CD4-positive, alpha-beta memory T cell (primary cell): ENCODE measurements at regions not wholly inside any gene's neighbourhood (a gene's known extent, or its start where the extent isn't known, plus 50 kb on each side); places are given as distances from the start of the nearest gene placed in this dataset.

Experiments
- CTCF ChIA-PET: fragments of 350-600 bp; sonication (Branson Sonifier 250); formaldehyde crosslinking; loops from one replicate; lab custom pipeline; 2021; ENCODE audit warnings: inconsistent platforms; ENCODE audit not compliant: partially characterized antibody; lab: Charles Lee
- POLR2A ChIA-PET: fragments of 350-600 bp; sonication (Branson Sonifier 250); formaldehyde crosslinking; loops from one replicate; lab custom pipeline; 2021; ENCODE audit not compliant: partially characterized antibody; lab: Charles Lee
- DNase-seq, 5 donors: peaks; one replicate each; pipeline versions ENCODE4 v3.0.0 to v3.0.0-alpha.2; 2020 to 2022; ENCODE audit warnings: mixed read lengths in 1 of 5
- H3K27ac ChIP-seq: one replicate; pipeline ENCODE4 v1.7.0; 2013; ENCODE audit warnings: low read depth, low read length
- H3K27me3 ChIP-seq: 2 replicates; pipeline ENCODE4 v1.7.0; 2013; ENCODE audit warnings: mild to moderate bottlenecking, low read length, moderate library complexity; ENCODE audit not compliant: insufficient read depth
- H3K36me3 ChIP-seq: 2 replicates; pipeline ENCODE4 v1.7.0; 2013; ENCODE audit warnings: mild to moderate bottlenecking, low read length, moderate library complexity; ENCODE audit not compliant: insufficient read depth
- H3K4me1 ChIP-seq: 2 replicates; pipeline ENCODE4 v1.7.0; 2013; ENCODE audit warnings: mild to moderate bottlenecking, low read length, moderate library complexity; ENCODE audit not compliant: insufficient read depth
- H3K4me3 ChIP-seq, 2 donors: one replicate each; pipeline ENCODE4 v1.7.0; 2013; ENCODE audit warnings: low read length in 2 of 2, mild to moderate bottlenecking in 1 of 2
- H3K9me3 ChIP-seq, 2 donors: one replicate each; pipeline ENCODE4 v1.7.0; 2013; ENCODE audit warnings: low read length in 2 of 2, control low read depth in 1 of 2; ENCODE audit not compliant: control insufficient read depth in 1 of 2
- H3K27ac Mint-ChIP-seq, 7 donors: one replicate each; pipeline ENCODE4 v1.8.0; 2020 to 2021; ENCODE audit warnings: mixed read lengths in 7 of 7, mild to moderate bottlenecking in 6 of 7, inconsistent platforms in 3 of 7, moderate library complexity in 3 of 7
- H3K27me3 Mint-ChIP-seq, 2 donors: one replicate each; pipeline ENCODE4 v1.8.0; 2020 to 2021; ENCODE audit warnings: mixed read lengths in 2 of 2
- H3K36me3 Mint-ChIP-seq, 2 donors: one replicate each; pipeline ENCODE4 v1.8.0; 2020 to 2021; ENCODE audit warnings: mixed read lengths in 2 of 2, inconsistent platforms in 1 of 2, mild to moderate bottlenecking in 1 of 2
- H3K4me1 Mint-ChIP-seq, 4 donors: one replicate each; pipeline ENCODE4 v1.8.0; 2020 to 2021; ENCODE audit warnings: mixed read lengths in 4 of 4, mild to moderate bottlenecking in 1 of 4
- H3K4me3 Mint-ChIP-seq, 8 donors: one replicate each; pipeline ENCODE4 v1.8.0; 2020 to 2021; ENCODE audit warnings: mixed read lengths in 8 of 8, mild to moderate bottlenecking in 7 of 8, moderate library complexity in 6 of 8, inconsistent platforms in 3 of 8
- H3K9me3 Mint-ChIP-seq, 8 donors: one replicate each; pipeline ENCODE4 v1.8.0; 2020 to 2021; ENCODE audit warnings: mixed read lengths in 8 of 8, mild to moderate bottlenecking in 5 of 8, inconsistent platforms in 3 of 8, moderate library complexity in 1 of 8
- intact Hi-C: fragments of 100-400 bp; cut with micrococcal nuclease; formaldehyde crosslinking; loops from one replicate; pipeline ENCODE4 v1.15.1; 2023

GRCh38 chr2:180901331-180901730 lies 79.1 kb upstream of the UBE2E3 start:
- no peaks in the 10 kb centered on the region for H3K4me1 Mint-ChIP-seq
- intact Hi-C loops, result loop anchor here (10.0 kb wide), 1 partner anchor 153 kb away; no protein-coding TSS in a partner anchor
- POLR2A ChIA-PET, result no interaction called here
- DNase-seq, result no peak
- H3K9me3 Mint-ChIP-seq, result no peaks in the 10 kb centered on the region
- no peak overlapping the region for H3K27ac Mint-ChIP-seq
- Histone ChIP-seq H3K27ac (no peak overlapping the region), H3K4me3 (no peak overlapping the region), H3K36me3 (no peaks in the 10 kb centered on the region), H3K4me1 (no peaks in the 10 kb centered on the region), H3K27me3 (no peaks in the 10 kb centered on the region), H3K9me3 (no peaks in the 10 kb centered on the region)
- H3K36me3 Mint-ChIP-seq, result no peaks in the 10 kb centered on the region
- peaks cover 10 to 20% of the 10 kb centered on the region in 2 donors for H3K27me3 Mint-ChIP-seq
- H3K4me3 Mint-ChIP-seq, result no peak overlapping the region
- CTCF ChIA-PET, result no interaction called here

- ChIA-PET POLR2A (no interaction called here), CTCF (interaction anchor here (1.1 kb wide), 1 partner anchor 8 kb away, joined by 4 read pairs; no protein-coding TSS in a partner anchor)
- Mint-ChIP-seq H3K9me3 (no peaks in the 10 kb centered on the region), H3K27ac (no peak overlapping the region), H3K27me3 (peaks cover 6 to 7% of the 10 kb centered on the region in 2 donors), H3K4me3 (no peak overlapping the region), H3K4me1 (no peaks in the 10 kb centered on the region), H3K36me3 (no peaks in the 10 kb centered on the region)
- intact Hi-C loops, result no loop called here
- Histone ChIP-seq H3K4me1 (no peaks in the 10 kb centered on the region), H3K36me3 (no peaks in the 10 kb centered on the region), H3K9me3 (no peaks in the 10 kb centered on the region), H3K27ac (no peak overlapping the region), H3K4me3 (no peak overlapping the region), H3K27me3 (no peaks in the 10 kb centered on the region)
- no peak for DNase-seq
These were observed 86.7 kb upstream of the UBE2E3 start for GRCh38 chr2:180893752-180894151.

- H3K36me3 ChIP-seq, result no peaks in the 10 kb centered on the region
- no peaks in the 10 kb centered on the region for H3K36me3 Mint-ChIP-seq
- DNase-seq, result no peak
- no peaks in the 10 kb centered on the region for H3K4me1 Mint-ChIP-seq
- peaks cover 4 to 7% of the 10 kb centered on the region in 2 donors for H3K27me3 Mint-ChIP-seq
- no peak overlapping the region for H3K27ac ChIP-seq
- no peaks in the 10 kb centered on the region for H3K27me3 ChIP-seq
- intact Hi-C loops, result no loop called here
- CTCF ChIA-PET, result no interaction called here
- H3K4me1 ChIP-seq, result no peaks in the 10 kb centered on the region
- no peaks in the 10 kb centered on the region for H3K9me3 ChIP-seq
- H3K9me3 Mint-ChIP-seq, result no peaks in the 10 kb centered on the region
- no peak overlapping the region for H3K4me3 Mint-ChIP-seq
- POLR2A ChIA-PET, result no interaction called here
- no peak overlapping the region for H3K4me3 ChIP-seq
- H3K27ac Mint-ChIP-seq, result no peak overlapping the region
These were observed 88.3 kb upstream of the UBE2E3 start for GRCh38 chr2:180892091-180892490.

GRCh38 chr2:180891360-180891759 lies 89.0 kb upstream of the UBE2E3 start:
- Histone ChIP-seq H3K4me3 (no peak overlapping the region), H3K27ac (no peak overlapping the region), H3K9me3 (no peaks in the 10 kb centered on the region), H3K36me3 (no peaks in the 10 kb centered on the region), H3K27me3 (no peaks in the 10 kb centered on the region), H3K4me1 (no peaks in the 10 kb centered on the region)
- Mint-ChIP-seq H3K27me3 (peaks cover under 1 to 2% of the 10 kb centered on the region in 2 donors), H3K36me3 (no peaks in the 10 kb centered on the region), H3K27ac (no peak overlapping the region), H3K4me3 (no peak overlapping the region), H3K9me3 (no peaks in the 10 kb centered on the region), H3K4me1 (no peaks in the 10 kb centered on the region)
- intact Hi-C loops, result no loop called here
- ChIA-PET POLR2A (no interaction called here), CTCF (no interaction called here)
- DNase-seq, result no peak

- no peak for DNase-seq
- no peaks in the 10 kb centered on the region for H3K4me1 ChIP-seq
- H3K4me3 Mint-ChIP-seq, result no peak overlapping the region
- no peak overlapping the region for H3K4me3 ChIP-seq
- H3K36me3 ChIP-seq, result no peaks in the 10 kb centered on the region
- POLR2A ChIA-PET, result no interaction called here
- H3K27ac ChIP-seq, result no peak overlapping the region
- no peaks in the 10 kb centered on the region for H3K9me3 Mint-ChIP-seq
- H3K27me3 Mint-ChIP-seq, result no peaks in the 10 kb centered on the region
- intact Hi-C loops, result no loop called here
- H3K36me3 Mint-ChIP-seq, result no peaks in the 10 kb centered on the region
- H3K4me1 Mint-ChIP-seq, result no peaks in the 10 kb centered on the region
- H3K9me3 ChIP-seq, result no peaks in the 10 kb centered on the region
- no peaks in the 10 kb centered on the region for H3K27me3 ChIP-seq
- CTCF ChIA-PET, result no interaction called here
- H3K27ac Mint-ChIP-seq, result no peak overlapping the region
These were observed 89.6 kb upstream of the UBE2E3 start for GRCh38 chr2:180890781-180891180.

- H3K4me3 Mint-ChIP-seq, result no peak overlapping the region
- POLR2A ChIA-PET, result no interaction called here
These were observed 97.4 kb upstream of the UBE2E3 start for GRCh38 chr2:180882959-180883358.

GRCh38 chr2:180876506-180876905 lies 103.9 kb upstream of the UBE2E3 start:
- intact Hi-C loops, result no loop called here
- no peak overlapping the region for H3K27ac ChIP-seq
- no peaks in the 10 kb centered on the region for H3K9me3 ChIP-seq
- DNase-seq, result no peak
- H3K27ac Mint-ChIP-seq, result no peak overlapping the region
- H3K9me3 Mint-ChIP-seq, result peaks cover 0 to 5% (median 4%) of the 10 kb centered on the region in 8 donors
- no peaks in the 10 kb centered on the region for H3K27me3 ChIP-seq
- POLR2A ChIA-PET, result no interaction called here
- H3K36me3 Mint-ChIP-seq, result no peaks in the 10 kb centered on the region
- no peak overlapping the region for H3K4me3 Mint-ChIP-seq
- H3K27me3 Mint-ChIP-seq, result peaks cover 12 to 13% of the 10 kb centered on the region in 2 donors
- no peaks in the 10 kb centered on the region for H3K4me1 ChIP-seq
- CTCF ChIA-PET, result no interaction called here
- H3K36me3 ChIP-seq, result no peaks in the 10 kb centered on the region
- H3K4me3 ChIP-seq, result no peak overlapping the region
- H3K4me1 Mint-ChIP-seq, result no peaks in the 10 kb centered on the region

More at GRCh38 chr2:180882959-180883358, 97.4 kb upstream of the UBE2E3 start:
- H3K9me3 Mint-ChIP-seq, result peaks cover 0 to 25% (median 11%) of the 10 kb centered on the region in 8 donors
- H3K4me1 Mint-ChIP-seq, result no peaks in the 10 kb centered on the region
- peaks cover 3% of the 10 kb centered on the region in 2 donors for H3K27me3 Mint-ChIP-seq
- intact Hi-C loops, result no loop called here
- Histone ChIP-seq H3K36me3 (no peaks in the 10 kb centered on the region), H3K27me3 (no peaks in the 10 kb centered on the region), H3K4me3 (no peak overlapping the region), H3K4me1 (no peaks in the 10 kb centered on the region), H3K9me3 (no peaks in the 10 kb centered on the region), H3K27ac (no peak overlapping the region)
- no peak overlapping the region for H3K27ac Mint-ChIP-seq
- CTCF ChIA-PET, result no interaction called here
- DNase-seq, result no peak
- no peaks in the 10 kb centered on the region for H3K36me3 Mint-ChIP-seq

GRCh38 chr2:180873219-180873618 lies 107.2 kb upstream of the UBE2E3 start:
- CTCF ChIA-PET, result no interaction called here
- Histone ChIP-seq H3K4me1 (no peaks in the 10 kb centered on the region), H3K4me3 (no peak overlapping the region), H3K27ac (no peak overlapping the region), H3K27me3 (no peaks in the 10 kb centered on the region), H3K9me3 (no peaks in the 10 kb centered on the region), H3K36me3 (no peaks in the 10 kb centered on the region)
- H3K27ac Mint-ChIP-seq, result no peak overlapping the region
- no peaks in the 10 kb centered on the region for H3K36me3 Mint-ChIP-seq
- no peak for DNase-seq
- POLR2A ChIA-PET, result no interaction called here
- H3K27me3 Mint-ChIP-seq, result peaks cover 13 to 23% of the 10 kb centered on the region in 2 donors
- intact Hi-C loops, result no loop called here
- no peak overlapping the region for H3K4me3 Mint-ChIP-seq
- H3K9me3 Mint-ChIP-seq, result peaks cover 0 to 5% (median 1%) of the 10 kb centered on the region in 8 donors
- no peaks in the 10 kb centered on the region for H3K4me1 Mint-ChIP-seq
